ENCODE measurements at regions not wholly inside any gene's neighbourhood (a gene's known extent, or its start where the extent isn't known, plus 50 kb on each side); places are given as distances from the start of the nearest gene placed in this dataset.

GRCh38 chr11:45597097-45597496 is 68.3 kb downstream of the CHST1 start:
- H3K4me1 Mint-ChIP-seq: no peaks in the 10 kb centered on the region
- H3K27ac Mint-ChIP-seq: no peak overlapping the region
- no peak for DNase-seq
- Histone ChIP-seq H3K4me3 (ENCODE audit: low read length) (no peak overlapping the region), H3K27ac (ENCODE audit: low read depth, low read length) (no peak overlapping the region), H3K4me1 (ENCODE audit: insufficient read depth, low read length) (no peaks in the 10 kb centered on the region), H3K27me3 (ENCODE audit: insufficient read depth, low read length, poor library complexity, severe bottlenecking) (no peaks in the 10 kb centered on the region), H3K36me3 (ENCODE audit: insufficient read depth, low read length) (no peaks in the 10 kb centered on the region), H3K9me3 (ENCODE audit: low read length) (no peaks in the 10 kb centered on the region)
- ChIA-PET CTCF (no interaction called here), POLR2A (no interaction called here)
- no peaks in the 10 kb centered on the region for H3K9me3 Mint-ChIP-seq
- peaks cover 10 to 32% of the 10 kb centered on the region in 2 donors for H3K27me3 Mint-ChIP-seq
- H3K4me3 Mint-ChIP-seq: no peak overlapping the region
- no peaks in the 10 kb centered on the region for H3K36me3 Mint-ChIP-seq

- H3K9me3 Mint-ChIP-seq: no peaks in the 10 kb centered on the region
- peaks cover 10 to 32% of the 10 kb centered on the region in 2 donors for H3K27me3 Mint-ChIP-seq
- Histone ChIP-seq H3K36me3 (ENCODE audit: insufficient read depth, low read length) (no peaks in the 10 kb centered on the region), H3K27me3 (ENCODE audit: insufficient read depth, low read length, poor library complexity, severe bottlenecking) (no peaks in the 10 kb centered on the region), H3K4me1 (ENCODE audit: insufficient read depth, low read length) (no peaks in the 10 kb centered on the region), H3K9me3 (ENCODE audit: low read length) (no peaks in the 10 kb centered on the region), H3K27ac (ENCODE audit: low read depth, low read length) (no peak overlapping the region), H3K4me3 (ENCODE audit: low read length) (no peak overlapping the region)
- DNase-seq: no peak
- no peaks in the 10 kb centered on the region for H3K36me3 Mint-ChIP-seq
- ChIA-PET POLR2A (no interaction called here), CTCF (no interaction called here)
- no peak overlapping the region for H3K4me3 Mint-ChIP-seq
- no peak overlapping the region for H3K27ac Mint-ChIP-seq
- H3K4me1 Mint-ChIP-seq: no peaks in the 10 kb centered on the region
Measured at GRCh38 chr11:45596571-45596970, 68.9 kb downstream of the CHST1 start.

- H3K4me3 ChIP-seq (ENCODE audit: low read length): no peak overlapping the region
- no peak overlapping the region for H3K27ac Mint-ChIP-seq
- no peaks in the 10 kb centered on the region for H3K4me1 Mint-ChIP-seq
- H3K4me1 ChIP-seq (ENCODE audit: insufficient read depth, low read length): no peaks in the 10 kb centered on the region
- peaks cover 10 to 18% of the 10 kb centered on the region in 2 donors for H3K27me3 Mint-ChIP-seq
- ChIA-PET POLR2A (no interaction called here), CTCF (no interaction called here)
- no peaks in the 10 kb centered on the region for H3K27me3 ChIP-seq (ENCODE audit: insufficient read depth, low read length, poor library complexity, severe bottlenecking)
- no peaks in the 10 kb centered on the region for H3K9me3 ChIP-seq (ENCODE audit: low read length)
- no peaks in the 10 kb centered on the region for H3K36me3 Mint-ChIP-seq
- no peak overlapping the region for H3K27ac ChIP-seq (ENCODE audit: low read depth, low read length)
- H3K9me3 Mint-ChIP-seq: no peaks in the 10 kb centered on the region
- DNase-seq: no peak
- H3K36me3 ChIP-seq (ENCODE audit: insufficient read depth, low read length): no peaks in the 10 kb centered on the region
- H3K4me3 Mint-ChIP-seq: no peak overlapping the region
Measured at GRCh38 chr11:45593992-45594391, 71.4 kb downstream of the CHST1 start.

GRCh38 chr11:45592636-45593035 is 72.8 kb downstream of the CHST1 start:
- no peak overlapping the region for H3K27ac Mint-ChIP-seq
- Histone ChIP-seq H3K36me3 (ENCODE audit: insufficient read depth, low read length) (no peaks in the 10 kb centered on the region), H3K4me1 (ENCODE audit: insufficient read depth, low read length) (no peaks in the 10 kb centered on the region), H3K4me3 (ENCODE audit: low read length) (no peak overlapping the region), H3K27me3 (ENCODE audit: insufficient read depth, low read length, poor library complexity, severe bottlenecking) (no peaks in the 10 kb centered on the region), H3K9me3 (ENCODE audit: low read length) (no peaks in the 10 kb centered on the region), H3K27ac (ENCODE audit: low read depth, low read length) (no peak overlapping the region)
- ChIA-PET CTCF (no interaction called here), POLR2A (no interaction called here)
- no peaks in the 10 kb centered on the region for H3K36me3 Mint-ChIP-seq
- no peaks in the 10 kb centered on the region for H3K4me1 Mint-ChIP-seq
- no peaks in the 10 kb centered on the region for H3K9me3 Mint-ChIP-seq
- peaks cover 9 to 14% of the 10 kb centered on the region in 2 donors for H3K27me3 Mint-ChIP-seq
- no peak for DNase-seq
- H3K4me3 Mint-ChIP-seq: no peak overlapping the region

- Histone ChIP-seq H3K27ac (ENCODE audit: low read depth, low read length) (no peak overlapping the region), H3K36me3 (ENCODE audit: insufficient read depth, low read length) (no peaks in the 10 kb centered on the region), H3K9me3 (ENCODE audit: low read length) (no peaks in the 10 kb centered on the region), H3K4me3 (ENCODE audit: low read length) (no peak overlapping the region), H3K4me1 (ENCODE audit: insufficient read depth, low read length) (no peaks in the 10 kb centered on the region), H3K27me3 (ENCODE audit: insufficient read depth, low read length, poor library complexity, severe bottlenecking) (no peaks in the 10 kb centered on the region)
- H3K4me3 Mint-ChIP-seq: no peak overlapping the region
- H3K9me3 Mint-ChIP-seq: no peaks in the 10 kb centered on the region
- CTCF ChIA-PET: no interaction called here
- no peaks in the 10 kb centered on the region for H3K36me3 Mint-ChIP-seq
- DNase-seq: no peak
- POLR2A ChIA-PET: no interaction called here
- H3K4me1 Mint-ChIP-seq: no peaks in the 10 kb centered on the region
- H3K27ac Mint-ChIP-seq: no peak overlapping the region
- H3K27me3 Mint-ChIP-seq: peaks cover 8 to 25% of the 10 kb centered on the region in 2 donors
Measured at GRCh38 chr11:45590743-45591142, 74.7 kb downstream of the CHST1 start.

- Histone ChIP-seq H3K27ac (ENCODE audit: low read depth, low read length) (no peak overlapping the region), H3K9me3 (ENCODE audit: low read length) (no peaks in the 10 kb centered on the region), H3K27me3 (ENCODE audit: insufficient read depth, low read length, poor library complexity, severe bottlenecking) (no peaks in the 10 kb centered on the region), H3K36me3 (ENCODE audit: insufficient read depth, low read length) (no peaks in the 10 kb centered on the region), H3K4me1 (ENCODE audit: insufficient read depth, low read length) (no peaks in the 10 kb centered on the region), H3K4me3 (ENCODE audit: low read length) (no peak overlapping the region)
- CTCF ChIA-PET: no interaction called here
- Mint-ChIP-seq H3K4me1 (no peaks in the 10 kb centered on the region), H3K27ac (no peak overlapping the region), H3K27me3 (peaks cover 11 to 65% of the 10 kb centered on the region in 2 donors), H3K9me3 (no peaks in the 10 kb centered on the region), H3K4me3 (no peak overlapping the region), H3K36me3 (no peaks in the 10 kb centered on the region)
- POLR2A ChIA-PET: no interaction called here
- no peak for DNase-seq
Measured at GRCh38 chr11:45585205-45585604, 80.2 kb downstream of the CHST1 start.

- POLR2A ChIA-PET: no interaction called here
- Mint-ChIP-seq H3K36me3 (no peaks in the 10 kb centered on the region), H3K9me3 (peaks cover 0 to 2% (median 0%) of the 10 kb centered on the region in 5 donors), H3K4me3 (no peak overlapping the region), H3K27ac (no peak overlapping the region), H3K27me3 (peaks cover 12 to 73% of the 10 kb centered on the region in 2 donors), H3K4me1 (no peaks in the 10 kb centered on the region)
- Histone ChIP-seq H3K9me3 (ENCODE audit: low read length) (no peaks in the 10 kb centered on the region), H3K27ac (ENCODE audit: low read depth, low read length) (no peak overlapping the region), H3K27me3 (ENCODE audit: insufficient read depth, low read length, poor library complexity, severe bottlenecking) (no peaks in the 10 kb centered on the region), H3K36me3 (ENCODE audit: insufficient read depth, low read length) (no peaks in the 10 kb centered on the region), H3K4me3 (ENCODE audit: low read length) (no peak overlapping the region), H3K4me1 (ENCODE audit: insufficient read depth, low read length) (no peaks in the 10 kb centered on the region)
- CTCF ChIA-PET: no interaction called here
- DNase-seq: no peak
Measured at GRCh38 chr11:45583981-45584566, 81.3 kb downstream of the CHST1 start.

- Mint-ChIP-seq H3K27ac (no peak overlapping the region), H3K4me3 (no peak overlapping the region), H3K36me3 (no peaks in the 10 kb centered on the region), H3K4me1 (no peaks in the 10 kb centered on the region), H3K9me3 (peaks cover 0 to 2% (median 0%) of the 10 kb centered on the region in 5 donors), H3K27me3 (peaks cover 15 to 70% of the 10 kb centered on the region in 2 donors)
- Histone ChIP-seq H3K9me3 (ENCODE audit: low read length) (no peaks in the 10 kb centered on the region), H3K27ac (ENCODE audit: low read depth, low read length) (no peak overlapping the region), H3K4me1 (ENCODE audit: insufficient read depth, low read length) (no peaks in the 10 kb centered on the region), H3K4me3 (ENCODE audit: low read length) (no peak overlapping the region), H3K36me3 (ENCODE audit: insufficient read depth, low read length) (no peaks in the 10 kb centered on the region), H3K27me3 (ENCODE audit: insufficient read depth, low read length, poor library complexity, severe bottlenecking) (no peaks in the 10 kb centered on the region)
- no peak for DNase-seq
- ChIA-PET CTCF (no interaction called here), POLR2A (no interaction called here)
Measured at GRCh38 chr11:45580399-45580798, 85.0 kb downstream of the CHST1 start.

- Histone ChIP-seq H3K36me3 (ENCODE audit: insufficient read depth, low read length) (no peaks in the 10 kb centered on the region), H3K4me1 (ENCODE audit: insufficient read depth, low read length) (no peaks in the 10 kb centered on the region), H3K4me3 (ENCODE audit: low read length) (no peak overlapping the region), H3K27ac (ENCODE audit: low read depth, low read length) (no peak overlapping the region), H3K27me3 (ENCODE audit: insufficient read depth, low read length, poor library complexity, severe bottlenecking) (peaks cover 3% of the 10 kb centered on the region), H3K9me3 (ENCODE audit: low read length) (no peaks in the 10 kb centered on the region)
- no peaks in the 10 kb centered on the region for H3K4me1 Mint-ChIP-seq
- no peak overlapping the region for H3K4me3 Mint-ChIP-seq
- peaks cover 12 to 61% of the 10 kb centered on the region in 2 donors for H3K27me3 Mint-ChIP-seq
- CTCF ChIA-PET: no interaction called here
- H3K27ac Mint-ChIP-seq: no peak overlapping the region
- H3K36me3 Mint-ChIP-seq: no peaks in the 10 kb centered on the region
- DNase-seq: no peak
- POLR2A ChIA-PET: no interaction called here
- peaks cover 0 to 2% (median 0%) of the 10 kb centered on the region in 5 donors for H3K9me3 Mint-ChIP-seq
Measured at GRCh38 chr11:45578316-45578715, 87.1 kb downstream of the CHST1 start.

Data from CD8-positive, alpha-beta memory T cell (primary cell).